ENCODE measurements at regions not wholly inside any gene's neighbourhood (a gene's known extent, or its start where the extent isn't known, plus 50 kb on each side); places are given as distances from the start of the nearest gene placed in this dataset.
"Not testable (repeated sequence)": the region's sequence is repeated elsewhere in the genome, so short reads cannot be mapped to it uniquely, and the experiment has no call there.

- no peak for DNase-seq (ENCODE audit: low spot score)
Observed at GRCh38 chr4:155591738-155592143, 74.9 kb upstream of the GUCY1A1 start.

- DNase-seq (ENCODE audit: low spot score), result no peak
Observed at GRCh38 chr4:155590796-155591585, 75.7 kb upstream of the GUCY1A1 start.

GRCh38 chr4:155588437-155588836, 78.2 kb upstream of the GUCY1A1 start:
- DNase-seq (ENCODE audit: low spot score), result no peak

GRCh38 chr4:155587766-155588165, 78.9 kb upstream of the GUCY1A1 start:
- DNase-seq (ENCODE audit: low spot score), result no peak

- DNase-seq (ENCODE audit: low spot score), result no peak
Observed at GRCh38 chr4:155582971-155583437, 83.6 kb upstream of the GUCY1A1 start.

GRCh38 chr4:155582041-155582440, 84.6 kb upstream of the GUCY1A1 start:
- no peak for DNase-seq (ENCODE audit: low spot score)

- peak; percentile 37 for DNase-seq (ENCODE audit: low spot score)
Observed at GRCh38 chr4:155578726-155579370, 87.8 kb upstream of the GUCY1A1 start.

- DNase-seq (ENCODE audit: low spot score), result no peak
Observed at GRCh38 chr4:155578219-155578618, 88.4 kb upstream of the GUCY1A1 start.

GRCh38 chr4:155574329-155574728, 92.3 kb upstream of the GUCY1A1 start:
- DNase-seq (ENCODE audit: low spot score), result not testable (repeated sequence)

GRCh38 chr4:155573126-155573525, 93.5 kb upstream of the GUCY1A1 start:
- no peak for DNase-seq (ENCODE audit: low spot score)

GRCh38 chr4:155572106-155572703, 94.4 kb upstream of the GUCY1A1 start:
- DNase-seq (ENCODE audit: low spot score), result no peak

GRCh38 chr4:155571184-155571944, 95.3 kb upstream of the GUCY1A1 start:
- DNase-seq (ENCODE audit: low spot score), result no peak

GRCh38 chr4:155570661-155571060, 96.0 kb upstream of the GUCY1A1 start:
- DNase-seq (ENCODE audit: low spot score), result no peak

GRCh38 chr4:155569960-155570515, 96.6 kb upstream of the GUCY1A1 start:
- peak; percentile 81 for DNase-seq (ENCODE audit: low spot score)

GRCh38 chr4:155569471-155569870, 97.2 kb upstream of the GUCY1A1 start:
- no peak for DNase-seq (ENCODE audit: low spot score)

- DNase-seq (ENCODE audit: low spot score), result no peak
Observed at GRCh38 chr4:155568641-155569220, 97.9 kb upstream of the GUCY1A1 start.

- DNase-seq (ENCODE audit: low spot score), result no peak
Observed at GRCh38 chr4:155566354-155566753, 100.3 kb upstream of the GUCY1A1 start.

GRCh38 chr4:155565776-155566175, 100.9 kb upstream of the GUCY1A1 start:
- DNase-seq (ENCODE audit: low spot score), result no peak

- DNase-seq (ENCODE audit: low spot score), result no peak
Observed at GRCh38 chr4:155565330-155565729, 101.3 kb upstream of the GUCY1A1 start.

- DNase-seq (ENCODE audit: low spot score), result no peak
Observed at GRCh38 chr4:155564880-155565279, 101.8 kb upstream of the GUCY1A1 start.

GRCh38 chr4:155564086-155564485, 102.6 kb upstream of the GUCY1A1 start:
- DNase-seq (ENCODE audit: low spot score), result no peak

GRCh38 chr4:155559915-155560314, 106.7 kb upstream of the GUCY1A1 start:
- no peak for DNase-seq (ENCODE audit: low spot score)
